ENCODE measurements at regions not wholly inside any gene's neighbourhood (a gene's known extent, or its start where the extent isn't known, plus 50 kb on each side); places are given as distances from the start of the nearest gene placed in this dataset.

GRCh38 chr13:21318891-21319532 lies 140.1 kb downstream of the ZDHHC20 start:
- TF ChIP-seq SIN3A (IDR thresholded peaks at IDR 0.05; ENCODE audit: borderline replicate concordance, insufficient read depth, low read length) (no peak), POLR2AphosphoS5 (IDR thresholded peaks at IDR 0.05; ENCODE audit: low read depth, low read length) (no peak), TAF1 (IDR thresholded peaks at IDR 0.05; ENCODE audit: borderline replicate concordance, insufficient read depth, low read length) (no peak), REST (IDR thresholded peaks at IDR 0.05; ENCODE audit: insufficient read depth in 1 of 2, low read depth in 2 of 2, low read length in 2 of 2) (no peak), FOXP2 (optimal IDR thresholded peaks at IDR 0.05; ENCODE audit: borderline replicate concordance, extremely low read depth, extremely low read length, insufficient read depth) (no peak)

- no peak for TF ChIP-seq FOXP2 (optimal IDR thresholded peaks at IDR 0.05; ENCODE audit: borderline replicate concordance, extremely low read depth, extremely low read length, insufficient read depth)
- no peak for TF ChIP-seq SIN3A (IDR thresholded peaks at IDR 0.05; ENCODE audit: borderline replicate concordance, insufficient read depth, low read length)
- TF ChIP-seq POLR2AphosphoS5 (IDR thresholded peaks at IDR 0.05; ENCODE audit: low read depth, low read length), result no peak
- TF ChIP-seq TAF1 (IDR thresholded peaks at IDR 0.05; ENCODE audit: borderline replicate concordance, insufficient read depth, low read length), result no peak
- TF ChIP-seq REST (IDR thresholded peaks at IDR 0.05; ENCODE audit: insufficient read depth in 1 of 2, low read depth in 2 of 2, low read length in 2 of 2), result no peak
Measured at GRCh38 chr13:21319869-21320641, 139.0 kb downstream of the ZDHHC20 start.

- no peak for TF ChIP-seq POLR2AphosphoS5 (IDR thresholded peaks at IDR 0.05; ENCODE audit: low read depth, low read length)
- TF ChIP-seq REST (IDR thresholded peaks at IDR 0.05; ENCODE audit: insufficient read depth in 1 of 2, low read depth in 2 of 2, low read length in 2 of 2), result no peak
- no peak for TF ChIP-seq TAF1 (IDR thresholded peaks at IDR 0.05; ENCODE audit: borderline replicate concordance, insufficient read depth, low read length)
- no peak for TF ChIP-seq FOXP2 (optimal IDR thresholded peaks at IDR 0.05; ENCODE audit: borderline replicate concordance, extremely low read depth, extremely low read length, insufficient read depth)
Measured at GRCh38 chr13:21320642-21321034, 138.5 kb downstream of the ZDHHC20 start.

- no peak for TF ChIP-seq FOXP2 (optimal IDR thresholded peaks at IDR 0.05; ENCODE audit: borderline replicate concordance, extremely low read depth, extremely low read length, insufficient read depth)
- no peak for TF ChIP-seq POLR2AphosphoS5 (IDR thresholded peaks at IDR 0.05; ENCODE audit: low read depth, low read length)
- TF ChIP-seq REST (IDR thresholded peaks at IDR 0.05; ENCODE audit: insufficient read depth in 1 of 2, low read depth in 2 of 2, low read length in 2 of 2), result no peak
- no peak for TF ChIP-seq TAF1 (IDR thresholded peaks at IDR 0.05; ENCODE audit: borderline replicate concordance, insufficient read depth, low read length)
- TF ChIP-seq SIN3A (IDR thresholded peaks at IDR 0.05; ENCODE audit: borderline replicate concordance, insufficient read depth, low read length), result no peak
Measured at GRCh38 chr13:21321269-21321668, 137.8 kb downstream of the ZDHHC20 start.
